Endothelial cell (in vitro differentiated cells): ENCODE measurements at regions not wholly inside any gene's neighbourhood (a gene's known extent, or its start where the extent isn't known, plus 50 kb on each side); places are given as distances from the start of the nearest gene placed in this dataset.

Experiments used
- DNase-seq: peaks from one replicate; pipeline ENCODE4 v3.0.0; 2021; ENCODE audit warnings: low spot score
- H3K27ac Mint-ChIP-seq: one replicate; pipeline ENCODE4 v1.8.0; 2021; ENCODE audit warnings: mixed read lengths, inconsistent platforms; ENCODE audit not compliant: unreplicated experiment
- H3K27me3 Mint-ChIP-seq: one replicate; pipeline ENCODE4 v1.8.0; 2021; ENCODE audit warnings: mild to moderate bottlenecking, moderate library complexity, mixed read lengths, inconsistent platforms; ENCODE audit not compliant: unreplicated experiment
- H3K36me3 Mint-ChIP-seq: one replicate; pipeline ENCODE4 v1.8.0; 2021; ENCODE audit warnings: mild to moderate bottlenecking, low read depth, mixed read lengths, inconsistent platforms; ENCODE audit not compliant: unreplicated experiment
- H3K4me1 Mint-ChIP-seq: one replicate; pipeline ENCODE4 v1.8.0; 2021; ENCODE audit warnings: mild to moderate bottlenecking, mixed read lengths, inconsistent platforms; ENCODE audit not compliant: unreplicated experiment
- H3K4me3 Mint-ChIP-seq: one replicate; pipeline ENCODE4 v1.8.0; 2021; ENCODE audit warnings: mild to moderate bottlenecking, mixed read lengths, inconsistent platforms; ENCODE audit not compliant: unreplicated experiment
- H3K9me3 Mint-ChIP-seq: one replicate; pipeline ENCODE4 v1.8.0; 2021; ENCODE audit warnings: mixed read lengths, inconsistent platforms; ENCODE audit not compliant: unreplicated experiment
- TF ChIP-seq, protein P1 (sequence below): fragments of 200-600 bp; sonication (generic); IDR thresholded peaks from one replicate; pipeline ENCODE4 v1.5.0; 2021; ENCODE audit warnings: antibody characterized with exemption; ENCODE audit not compliant: unreplicated experiment

DNA sequence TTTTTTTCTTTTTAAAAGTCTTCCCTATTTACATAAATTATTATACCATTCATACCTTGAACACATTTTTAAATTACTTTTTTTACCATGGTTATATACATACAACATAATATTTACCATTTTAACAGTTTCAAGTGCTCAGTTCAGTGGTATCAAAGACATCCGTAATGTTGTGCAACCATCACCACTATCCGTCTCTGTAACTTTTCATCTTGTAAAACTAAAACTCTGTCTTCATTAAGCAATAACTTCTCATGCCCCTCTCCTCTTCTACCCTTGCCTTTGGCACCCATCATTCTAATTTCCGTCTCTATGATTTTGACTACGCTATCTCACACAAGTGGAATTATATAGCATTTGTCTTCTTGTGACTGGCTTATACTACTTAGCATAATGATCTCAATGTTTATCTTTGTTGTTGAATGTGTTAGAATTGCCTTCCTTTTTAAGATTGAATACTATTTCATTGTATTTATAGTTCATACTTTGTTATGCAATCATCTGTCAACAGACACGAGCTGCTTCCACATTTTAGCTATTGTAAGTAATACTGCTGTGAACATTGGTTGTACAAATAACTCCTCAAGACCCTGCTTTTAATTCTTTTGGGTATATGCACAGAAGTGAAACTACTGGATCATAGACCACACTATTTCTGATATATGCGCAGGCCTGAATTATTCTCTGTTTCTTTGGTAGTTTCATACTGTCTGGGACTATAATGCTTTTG lies 689.5 kb upstream of the NCAM2 start:
- no peaks in the 10 kb centered on the region for H3K4me1 Mint-ChIP-seq
- H3K9me3 Mint-ChIP-seq: no peaks in the 10 kb centered on the region
- H3K27ac Mint-ChIP-seq: no peak overlapping the region
- no peak for DNase-seq
- no peak overlapping the region for H3K4me3 Mint-ChIP-seq
- TF ChIP-seq, protein P1, sequence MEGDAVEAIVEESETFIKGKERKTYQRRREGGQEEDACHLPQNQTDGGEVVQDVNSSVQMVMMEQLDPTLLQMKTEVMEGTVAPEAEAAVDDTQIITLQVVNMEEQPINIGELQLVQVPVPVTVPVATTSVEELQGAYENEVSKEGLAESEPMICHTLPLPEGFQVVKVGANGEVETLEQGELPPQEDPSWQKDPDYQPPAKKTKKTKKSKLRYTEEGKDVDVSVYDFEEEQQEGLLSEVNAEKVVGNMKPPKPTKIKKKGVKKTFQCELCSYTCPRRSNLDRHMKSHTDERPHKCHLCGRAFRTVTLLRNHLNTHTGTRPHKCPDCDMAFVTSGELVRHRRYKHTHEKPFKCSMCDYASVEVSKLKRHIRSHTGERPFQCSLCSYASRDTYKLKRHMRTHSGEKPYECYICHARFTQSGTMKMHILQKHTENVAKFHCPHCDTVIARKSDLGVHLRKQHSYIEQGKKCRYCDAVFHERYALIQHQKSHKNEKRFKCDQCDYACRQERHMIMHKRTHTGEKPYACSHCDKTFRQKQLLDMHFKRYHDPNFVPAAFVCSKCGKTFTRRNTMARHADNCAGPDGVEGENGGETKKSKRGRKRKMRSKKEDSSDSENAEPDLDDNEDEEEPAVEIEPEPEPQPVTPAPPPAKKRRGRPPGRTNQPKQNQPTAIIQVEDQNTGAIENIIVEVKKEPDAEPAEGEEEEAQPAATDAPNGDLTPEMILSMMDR: no peak
- H3K36me3 Mint-ChIP-seq: no peaks in the 10 kb centered on the region
- H3K27me3 Mint-ChIP-seq: peaks cover 1% of the 10 kb centered on the region

DNA sequence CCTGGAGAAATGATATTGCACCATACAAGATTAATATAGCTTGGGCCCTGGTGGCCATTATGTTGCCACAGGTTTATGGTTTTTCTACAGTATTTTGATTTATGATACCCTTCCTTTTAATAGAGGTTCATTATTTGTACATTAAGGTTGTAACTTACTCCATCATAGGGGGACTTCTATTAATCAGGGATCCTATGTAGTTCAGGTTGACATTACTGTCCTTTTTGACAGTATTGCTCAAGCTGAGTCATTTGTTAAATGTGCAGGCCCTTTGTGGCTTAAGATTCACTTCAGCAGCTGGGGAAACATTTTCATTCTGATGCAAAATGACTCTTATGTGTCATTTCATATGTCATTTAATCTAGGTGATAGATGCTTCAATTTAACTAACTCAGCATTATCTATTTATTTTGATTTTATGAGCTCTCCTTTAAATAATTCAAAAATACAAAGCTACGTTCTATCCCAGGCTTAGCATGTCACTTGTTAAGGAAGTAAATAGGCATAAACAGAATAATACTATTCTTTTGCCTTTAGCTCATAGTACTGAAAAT lies 686.9 kb upstream of the NCAM2 start:
- Mint-ChIP-seq H3K4me1 (no peaks in the 10 kb centered on the region), H3K27me3 (peaks cover 1% of the 10 kb centered on the region), H3K27ac (no peak overlapping the region), H3K9me3 (no peaks in the 10 kb centered on the region), H3K36me3 (no peaks in the 10 kb centered on the region), H3K4me3 (no peak overlapping the region)
- TF ChIP-seq, protein P1: no peak
- no peak for DNase-seq

DNA sequence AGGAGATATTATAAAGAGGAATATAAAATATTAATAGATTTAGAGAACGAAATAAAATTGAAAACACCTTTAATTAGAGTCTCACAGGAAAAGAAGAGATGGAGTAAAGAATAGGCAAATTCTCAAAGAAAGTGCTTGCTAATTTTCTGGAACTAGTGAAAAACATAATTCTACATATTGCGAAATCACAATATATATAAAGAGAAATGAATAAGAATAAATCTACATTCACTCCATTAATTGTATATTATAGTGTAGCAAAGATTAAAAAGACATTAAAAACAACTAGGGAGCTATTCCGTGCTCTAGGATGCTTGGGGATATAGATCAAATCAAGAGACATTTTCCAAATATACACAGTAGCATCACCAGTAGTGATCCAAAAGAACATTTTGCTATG lies 685.2 kb upstream of the NCAM2 start:
- Mint-ChIP-seq H3K36me3 (no peaks in the 10 kb centered on the region), H3K27ac (no peak overlapping the region), H3K9me3 (no peaks in the 10 kb centered on the region), H3K4me3 (no peak overlapping the region), H3K27me3 (peaks cover 1% of the 10 kb centered on the region), H3K4me1 (no peaks in the 10 kb centered on the region)
- no peak for DNase-seq
- TF ChIP-seq, protein P1: no peak

DNA sequence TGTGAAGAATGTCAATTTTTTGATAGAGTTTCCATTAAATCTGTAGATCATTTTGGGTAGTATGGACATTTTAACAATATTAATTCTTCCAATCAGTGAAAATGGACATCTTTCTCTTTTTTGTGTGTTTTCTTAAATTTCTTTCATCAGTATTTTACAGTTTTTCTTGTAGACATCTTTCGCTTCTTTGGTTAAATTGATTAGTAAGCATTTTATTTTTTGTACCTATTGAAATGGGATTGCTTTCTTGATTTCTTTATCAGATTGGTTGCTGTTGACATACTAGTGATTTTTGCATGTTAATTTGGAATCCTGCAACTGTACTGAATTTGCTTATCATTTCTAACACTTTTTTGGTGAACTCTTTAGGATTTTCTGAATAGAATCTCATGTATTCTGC lies 683.2 kb upstream of the NCAM2 start:
- H3K27ac Mint-ChIP-seq: no peak overlapping the region
- no peak overlapping the region for H3K4me3 Mint-ChIP-seq
- H3K27me3 Mint-ChIP-seq: peaks cover 1% of the 10 kb centered on the region
- TF ChIP-seq, protein P1: no peak
- no peak for DNase-seq
- no peaks in the 10 kb centered on the region for H3K9me3 Mint-ChIP-seq
- no peaks in the 10 kb centered on the region for H3K4me1 Mint-ChIP-seq
- H3K36me3 Mint-ChIP-seq: no peaks in the 10 kb centered on the region

DNA sequence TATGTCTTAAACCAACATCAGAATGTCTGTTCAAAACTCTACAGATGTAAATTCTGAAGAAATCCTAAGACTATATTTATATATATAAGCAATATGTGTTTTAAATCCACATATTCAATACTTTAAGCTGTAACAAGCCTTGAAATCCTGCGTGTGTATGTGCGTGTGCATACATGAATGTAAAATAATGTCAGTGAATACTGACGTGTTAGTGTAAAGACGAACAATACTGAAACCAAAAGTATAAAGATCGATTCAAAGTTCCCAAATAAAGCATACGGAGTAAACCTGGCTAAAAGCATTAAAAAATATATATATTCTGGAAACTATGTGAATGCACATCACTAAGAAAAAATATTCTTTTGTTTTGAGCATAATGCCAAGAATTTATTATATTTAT lies 668.6 kb upstream of the NCAM2 start:
- Mint-ChIP-seq H3K36me3 (no peaks in the 10 kb centered on the region), H3K4me1 (no peaks in the 10 kb centered on the region), H3K27ac (no peak overlapping the region)

More for the DNA sequence above, 668.6 kb upstream of the NCAM2 start:
- no peaks in the 10 kb centered on the region for H3K27me3 Mint-ChIP-seq
- DNase-seq: no peak
- TF ChIP-seq, protein P1: no peak
- H3K4me3 Mint-ChIP-seq: no peak overlapping the region
- H3K9me3 Mint-ChIP-seq: no peaks in the 10 kb centered on the region
